ENCODE measurements at regions not wholly inside any gene's neighbourhood (a gene's known extent, or its start where the extent isn't known, plus 50 kb on each side); places are given as distances from the start of the nearest gene placed in this dataset.

GRCh38 chrX:109859651-109860050, 126.6 kb upstream of the ACSL4 start:
- H3K27ac ChIP-seq: no peak overlapping the region
- H3K9me3 ChIP-seq: no peaks in the 10 kb centered on the region
- no peak overlapping the region for H3K4me3 ChIP-seq
- ATAC-seq (no peak), DNase-seq (no peak)
- WGBS, 2 donors: 79 to 90% methylated on average over 2 of the region's 2 CpGs
- TF ChIP-seq, protein P1, sequence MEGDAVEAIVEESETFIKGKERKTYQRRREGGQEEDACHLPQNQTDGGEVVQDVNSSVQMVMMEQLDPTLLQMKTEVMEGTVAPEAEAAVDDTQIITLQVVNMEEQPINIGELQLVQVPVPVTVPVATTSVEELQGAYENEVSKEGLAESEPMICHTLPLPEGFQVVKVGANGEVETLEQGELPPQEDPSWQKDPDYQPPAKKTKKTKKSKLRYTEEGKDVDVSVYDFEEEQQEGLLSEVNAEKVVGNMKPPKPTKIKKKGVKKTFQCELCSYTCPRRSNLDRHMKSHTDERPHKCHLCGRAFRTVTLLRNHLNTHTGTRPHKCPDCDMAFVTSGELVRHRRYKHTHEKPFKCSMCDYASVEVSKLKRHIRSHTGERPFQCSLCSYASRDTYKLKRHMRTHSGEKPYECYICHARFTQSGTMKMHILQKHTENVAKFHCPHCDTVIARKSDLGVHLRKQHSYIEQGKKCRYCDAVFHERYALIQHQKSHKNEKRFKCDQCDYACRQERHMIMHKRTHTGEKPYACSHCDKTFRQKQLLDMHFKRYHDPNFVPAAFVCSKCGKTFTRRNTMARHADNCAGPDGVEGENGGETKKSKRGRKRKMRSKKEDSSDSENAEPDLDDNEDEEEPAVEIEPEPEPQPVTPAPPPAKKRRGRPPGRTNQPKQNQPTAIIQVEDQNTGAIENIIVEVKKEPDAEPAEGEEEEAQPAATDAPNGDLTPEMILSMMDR (IDR thresholded peaks at IDR 0.05): no peak
- TF ChIP-seq POLR2A (IDR thresholded peaks at IDR 0.05): no peak
- H3K4me1 ChIP-seq: no peaks in the 10 kb centered on the region
- H3K27me3 ChIP-seq: no peaks in the 10 kb centered on the region
- intact Hi-C loops (cut with DNase I): loop anchor here (10.0 kb wide), 1 partner anchor 145 kb away; no protein-coding TSS in a partner anchor
- H3K36me3 ChIP-seq (replicated peaks in 1 of 2; ENCODE audit: insufficient read depth in 1 of 2, low read depth in 2 of 2): no peaks in the 10 kb centered on the region

GRCh38 chrX:109862433-109862832, 129.4 kb upstream of the ACSL4 start:
- H3K9me3 ChIP-seq: no peaks in the 10 kb centered on the region
- no peak for ATAC-seq
- no peaks in the 10 kb centered on the region for H3K27me3 ChIP-seq
- DNase-seq: no peak
- WGBS, 2 donors: 64 to 67% methylated on average over 1 of the region's 2 CpGs
- intact Hi-C loops (cut with DNase I): no loop called here
- no peak for TF ChIP-seq POLR2A (IDR thresholded peaks at IDR 0.05)
- TF ChIP-seq, protein P1 (IDR thresholded peaks at IDR 0.05): no peak
- H3K27ac ChIP-seq: no peak overlapping the region
- H3K4me1 ChIP-seq: no peaks in the 10 kb centered on the region
- no peaks in the 10 kb centered on the region for H3K36me3 ChIP-seq (replicated peaks in 1 of 2; ENCODE audit: insufficient read depth in 1 of 2, low read depth in 2 of 2)
- H3K4me3 ChIP-seq: no peak overlapping the region

DNA sequence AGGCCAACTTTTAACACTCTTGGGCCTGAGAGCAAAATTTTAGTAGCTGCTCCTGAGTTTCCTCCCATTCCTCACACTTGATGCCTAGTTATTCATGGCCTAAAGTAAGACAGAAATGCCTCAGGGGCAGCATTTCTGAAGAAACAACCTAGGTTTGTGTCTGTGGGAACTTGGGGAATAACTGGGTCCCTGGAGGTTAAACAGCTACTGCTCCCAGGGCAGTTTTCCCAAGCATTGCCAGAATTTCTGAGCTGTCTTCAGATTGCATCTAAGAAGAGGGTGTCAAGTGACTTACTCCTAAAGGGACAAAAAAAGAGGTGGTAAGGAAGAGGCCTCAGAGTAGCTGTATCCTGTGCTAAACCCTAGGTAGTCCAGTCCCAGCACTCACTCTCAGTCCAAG, 130.8 kb upstream of the ACSL4 start:
- H3K9me3 ChIP-seq: no peaks in the 10 kb centered on the region
- H3K27me3 ChIP-seq: no peaks in the 10 kb centered on the region
- ATAC-seq (no peak), DNase-seq (no peak)
- H3K4me3 ChIP-seq: no peak overlapping the region
- intact Hi-C loops (cut with DNase I): no loop called here
- H3K36me3 ChIP-seq (replicated peaks in 1 of 2; ENCODE audit: insufficient read depth in 1 of 2, low read depth in 2 of 2): no peaks in the 10 kb centered on the region
- TF ChIP-seq POLR2A (IDR thresholded peaks at IDR 0.05): no peak
- TF ChIP-seq, protein P1 (IDR thresholded peaks at IDR 0.05): no peak
- H3K27ac ChIP-seq: no peak overlapping the region
- no peaks in the 10 kb centered on the region for H3K4me1 ChIP-seq

- Histone ChIP-seq H3K4me1 (peaks cover 9% of the 10 kb centered on the region), H3K9me3 (no peaks in the 10 kb centered on the region), H3K27me3 (no peaks in the 10 kb centered on the region), H3K36me3 (replicated peaks in 1 of 2; ENCODE audit: insufficient read depth in 1 of 2, low read depth in 2 of 2) (no peaks in the 10 kb centered on the region), H3K4me3 (no peak overlapping the region), H3K27ac (no peak overlapping the region)
- WGBS, 2 donors: 88 to 90% methylated on average over 4 of the region's 4 CpGs
- intact Hi-C loops (cut with DNase I): no loop called here
- TF ChIP-seq, protein P1 (IDR thresholded peaks at IDR 0.05): no peak
- TF ChIP-seq POLR2A (IDR thresholded peaks at IDR 0.05): no peak
- no peak for DNase-seq
- ATAC-seq: no peak
These were observed 131.6 kb upstream of the TMEM164 start for GRCh38 chrX:109871121-109871888.
